Ovary (tissue), 7 donors: ENCODE measurements at regions not wholly inside any gene's neighbourhood (a gene's known extent, or its start where the extent isn't known, plus 50 kb on each side); places are given as distances from the start of the nearest gene placed in this dataset.

Experiments used
- DNase-seq, 5 donors: peaks; one replicate each; pipeline ENCODE4 v3.0.0-alpha.2; 2019 to 2020
- H3K27ac ChIP-seq, 2 donors: fragments of 200-600 bp; one replicate each; pipeline versions ENCODE4 v1.5.1 to v1.8.0; 2019 to 2022
- H3K27me3 ChIP-seq: fragments of 200-600 bp; one replicate; pipeline ENCODE4 v1.8.0; 2022
- H3K36me3 ChIP-seq: fragments of 200-600 bp; sonication (generic); one replicate; pipeline ENCODE4 v1.5.1; 2019
- H3K4me1 ChIP-seq: one replicate; pipeline ENCODE4 v1.8.1; 2013; ENCODE audit warnings: mild to moderate bottlenecking, moderate library complexity; ENCODE audit not compliant: insufficient read depth
- H3K4me3 ChIP-seq: fragments of 200-600 bp; sonication (generic); one replicate; pipeline ENCODE4 v1.5.1; 2017
- H3K9me3 ChIP-seq, 2 donors: fragments of 200-600 bp in 1 of 2; sonication (generic) in 1 of 2; one replicate each; pipeline versions ENCODE4 v1.5.1 to v1.8.1; 2013 to 2019; ENCODE audit warnings: mild to moderate bottlenecking in 1 of 2, moderate library complexity in 1 of 2
- CTCF ChIP-seq, 3 donors: fragments of 450-650 bp in 2 of 3; fragments of 200-600 bp in 1 of 3; IDR thresholded peaks; one replicate each; pipeline versions ENCODE4 v1.5.1 to v1.8.0; 2016 to 2022; ENCODE audit warnings: antibody characterized with exemption in 3 of 3, mild to moderate bottlenecking in 1 of 3
- EP300 ChIP-seq: sonication (generic); formaldehyde crosslinking; IDR thresholded peaks from one replicate; pipeline ENCODE4 v1.6.1; 2017; ENCODE audit warnings: antibody characterized with exemption
- POLR2A ChIP-seq: fragments of 450-650 bp; IDR thresholded peaks from one replicate; pipeline ENCODE4 v1.6.1; 2017; ENCODE audit warnings: antibody characterized with exemption, mild to moderate bottlenecking, moderate library complexity
- WGBS, 3 donors: extraction: QIAGEN DNeasy Blood & Tissue Kit in 1 of 3; methylation state at CpG; one replicate each; pipeline versions ENCODE4 v1.1.5 to v1.1.7; 2013 to 2017; 5-methylcytosine and 5-hydroxymethylcytosine counted together
- intact Hi-C, 4 donors: fragments of 100-400 bp; cut with DNase I; formaldehyde crosslinking; loops; one replicate each; pipeline versions ENCODE4 v1.11.0 to v1.15.1; 2022 to 2023
- donor health status: DM: no; HTN: no; CAD: no; lungs with moderate emphysema.
- donor health status: DM: no; HTN: no; CAD: no.
- donor health status: Bipolar disorder and iron deficiency.
- donor health status: DM: no; HTN: no; CAD: no.
- donor health status: DM: yes; HTN: yes; CAD: no.

- 84 to 91% (median 90%) methylated on average over 9 of the region's 9 CpGs for WGBS, 3 donors
- no peaks in the 10 kb centered on the region for H3K36me3 ChIP-seq
- TF ChIP-seq POLR2A: no peak
- TF ChIP-seq CTCF (IDR thresholded peaks at IDR 0.05): no peak
- TF ChIP-seq EP300: no peak
These were observed 533.5 kb downstream of the ZNF608 start for GRCh38 chr5:124212934-124213333.

DNA sequence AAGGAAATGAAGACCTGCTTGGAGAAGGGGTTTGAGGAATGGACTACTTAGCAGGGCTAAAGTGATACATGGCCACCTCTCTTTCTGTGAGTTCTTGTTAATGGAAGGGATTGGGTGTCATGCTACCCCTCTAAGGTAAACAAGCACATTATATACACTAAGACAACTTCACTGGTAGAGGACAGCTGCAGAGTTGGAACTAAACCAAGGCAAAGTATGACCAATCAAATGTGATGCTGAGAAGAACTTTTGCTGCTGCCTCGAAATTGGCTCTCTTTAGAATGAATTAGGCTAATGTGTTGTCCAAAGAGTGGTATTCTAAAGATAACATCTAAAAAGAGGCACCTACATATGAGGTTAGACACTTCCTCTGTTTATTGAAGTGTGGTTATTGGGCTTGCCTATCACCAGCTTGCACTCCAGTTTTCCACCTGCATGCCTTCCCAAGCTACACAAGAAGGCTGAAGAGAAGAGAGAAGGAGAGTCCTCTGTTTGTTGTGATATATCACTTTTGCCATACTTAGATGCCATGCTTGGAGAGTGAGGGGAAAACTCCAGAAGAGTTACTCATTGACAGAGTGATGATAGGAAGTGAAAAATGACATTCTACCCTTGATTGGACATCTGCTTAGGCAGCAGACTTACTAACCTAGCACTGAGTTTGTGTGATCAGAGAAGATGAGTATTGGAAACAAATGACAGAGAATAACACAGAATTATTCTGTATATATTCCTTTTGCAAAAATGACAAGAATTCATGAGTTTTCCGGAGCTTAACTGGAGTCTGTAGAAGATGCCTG is 536.1 kb downstream of the ZNF608 start:
- Histone ChIP-seq H3K36me3 (no peaks in the 10 kb centered on the region), H3K9me3 (no peaks in the 10 kb centered on the region), H3K27me3 (no peaks in the 10 kb centered on the region), H3K4me1 (no peaks in the 10 kb centered on the region), H3K4me3 (no peak overlapping the region), H3K27ac (no peak overlapping the region)
- intact Hi-C loops: no loop called here
- 85 to 96% (median 95%) methylated on average over 2 of the region's 2 CpGs for WGBS, 3 donors
- TF ChIP-seq CTCF (IDR thresholded peaks at IDR 0.05) (no peak), POLR2A (no peak), EP300 (no peak)
- DNase-seq: no peak

More at GRCh38 chr5:124212934-124213333, 533.5 kb downstream of the ZNF608 start:
- no peaks in the 10 kb centered on the region for H3K27me3 ChIP-seq
- no peaks in the 10 kb centered on the region for H3K4me1 ChIP-seq
- no peak for DNase-seq
- intact Hi-C loops: no loop called here
- H3K9me3 ChIP-seq: no peaks in the 10 kb centered on the region
- no peak overlapping the region for H3K27ac ChIP-seq
- H3K4me3 ChIP-seq: no peak overlapping the region

DNA sequence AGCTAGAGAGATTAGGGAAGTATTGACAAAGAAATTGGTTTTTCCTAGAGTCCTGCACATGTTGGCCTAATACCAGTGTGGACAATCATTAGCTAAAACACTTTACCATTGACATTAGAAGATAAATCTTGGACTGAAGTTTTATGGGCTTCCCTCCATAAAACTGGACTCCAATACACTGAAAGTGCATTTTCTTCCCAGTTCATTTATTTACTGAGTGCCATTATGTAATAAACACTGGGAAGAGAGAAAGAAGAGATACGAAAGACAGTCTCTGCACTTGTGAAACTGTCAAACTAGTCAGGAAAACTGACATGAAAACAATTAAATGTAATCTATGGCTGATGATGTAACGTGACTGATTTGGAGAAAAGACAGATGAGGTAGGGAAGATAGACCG is 539.3 kb downstream of the ZNF608 start:
- TF ChIP-seq POLR2A: no peak
- TF ChIP-seq EP300: no peak
- no peak for TF ChIP-seq CTCF (IDR thresholded peaks at IDR 0.05)
- no peaks in the 10 kb centered on the region for H3K27me3 ChIP-seq
- intact Hi-C loops: no loop called here
- no peaks in the 10 kb centered on the region for H3K36me3 ChIP-seq
- no peaks in the 10 kb centered on the region for H3K9me3 ChIP-seq
- WGBS, 3 donors: 88 to 92% (median 90%) methylated on average over 3 of the region's 3 CpGs
- H3K4me1 ChIP-seq: no peaks in the 10 kb centered on the region
- no peak overlapping the region for H3K27ac ChIP-seq
- H3K4me3 ChIP-seq: no peak overlapping the region
- DNase-seq: no peak

DNA sequence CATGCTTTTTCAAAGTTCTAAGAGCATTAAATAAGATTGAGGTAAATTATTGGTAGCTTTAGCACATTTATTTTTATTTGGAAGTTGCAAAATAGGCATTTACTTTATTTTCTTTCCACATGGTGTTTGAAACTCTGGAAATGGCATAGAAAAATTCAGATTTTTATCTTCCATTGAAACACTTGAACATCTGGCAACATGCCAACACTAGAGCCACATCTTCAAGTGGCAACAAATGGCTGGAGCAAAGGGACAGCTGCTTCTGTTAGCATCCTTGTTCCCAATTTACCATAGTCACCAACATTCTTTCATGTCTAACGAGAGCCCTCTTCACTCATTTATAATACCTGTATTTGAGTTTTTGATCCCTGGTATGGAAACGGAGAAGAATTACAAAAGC is 539.9 kb downstream of the ZNF608 start:
- no peak overlapping the region for H3K27ac ChIP-seq
- WGBS, 3 donors: 74 to 93% (median 91%) methylated on average over 2 of the region's 2 CpGs

More for the DNA sequence above, 539.9 kb downstream of the ZNF608 start:
- TF ChIP-seq CTCF (IDR thresholded peaks at IDR 0.05): no peak
- no peak for TF ChIP-seq EP300
- no peak for TF ChIP-seq POLR2A
- no peak for DNase-seq
- no peaks in the 10 kb centered on the region for H3K36me3 ChIP-seq
- no peaks in the 10 kb centered on the region for H3K9me3 ChIP-seq
- H3K4me3 ChIP-seq: no peak overlapping the region
- intact Hi-C loops: no loop called here
- H3K27me3 ChIP-seq: no peaks in the 10 kb centered on the region
- no peaks in the 10 kb centered on the region for H3K4me1 ChIP-seq
